ENCODE measurements at regions not wholly inside any gene's neighbourhood (a gene's known extent, or its start where the extent isn't known, plus 50 kb on each side); places are given as distances from the start of the nearest gene placed in this dataset.

- TF ChIP-seq CTCF (IDR thresholded peaks at IDR 0.05; ENCODE audit: control extremely low read depth, extremely low read depth), result no peak
- ATAC-seq (ENCODE audit: insufficient read depth, low FRiP score) (no peak), DNase-seq (no peak)
- Histone ChIP-seq H3K27ac (ENCODE audit: low read depth in 1 of 2, low read length in 1 of 2) (no peak overlapping the region), H3K9ac (ENCODE audit: insufficient read depth in 1 of 2, low read length in 2 of 2) (no peak overlapping the region), H3K27me3 (ENCODE audit: control insufficient read depth in 3 of 3, insufficient read depth in 3 of 3, low read length in 2 of 3) (no peaks in the 10 kb centered on the region), H3K4me3 (no peak overlapping the region), H3K9me3 (ENCODE audit: control insufficient read depth in 4 of 4, insufficient read depth in 3 of 4, low read length in 3 of 4) (no peaks in the 10 kb centered on the region), H3K4me1 (ENCODE audit: control insufficient read depth in 5 of 5, insufficient read depth in 5 of 5, low read length in 5 of 5) (no peaks in the 10 kb centered on the region), H3K36me3 (ENCODE audit: control insufficient read depth in 4 of 4, insufficient read depth in 4 of 4, low read length in 4 of 4) (no peaks in the 10 kb centered on the region)
- 83 to 94% methylated on average over 2 of the region's 2 CpGs for WGBS, 2 donors
These were observed 716.4 kb upstream of the ADAMTS5 start for GRCh38 chr21:27683292-27683691.

GRCh38 chr21:27681841-27682240 is 715.0 kb upstream of the ADAMTS5 start:
- DNase-seq (no peak), ATAC-seq (ENCODE audit: insufficient read depth, low FRiP score) (no peak)
- no peak overlapping the region for H3K9ac ChIP-seq (ENCODE audit: insufficient read depth in 1 of 2, low read length in 2 of 2)
- no peak for TF ChIP-seq CTCF (IDR thresholded peaks at IDR 0.05; ENCODE audit: control extremely low read depth, extremely low read depth)
- no peak overlapping the region for H3K4me3 ChIP-seq
- no peaks in the 10 kb centered on the region for H3K27me3 ChIP-seq (ENCODE audit: control insufficient read depth in 3 of 3, insufficient read depth in 3 of 3, low read length in 2 of 3)
- no peak overlapping the region for H3K27ac ChIP-seq (ENCODE audit: low read depth in 1 of 2, low read length in 1 of 2)
- H3K9me3 ChIP-seq (ENCODE audit: control insufficient read depth in 4 of 4, insufficient read depth in 3 of 4, low read length in 3 of 4), result no peaks in the 10 kb centered on the region
- H3K36me3 ChIP-seq (ENCODE audit: control insufficient read depth in 4 of 4, insufficient read depth in 4 of 4, low read length in 4 of 4), result no peaks in the 10 kb centered on the region
- no peaks in the 10 kb centered on the region for H3K4me1 ChIP-seq (ENCODE audit: control insufficient read depth in 5 of 5, insufficient read depth in 5 of 5, low read length in 5 of 5)
- 60 to 74% methylated on average over 2 of the region's 2 CpGs for WGBS, 2 donors

GRCh38 chr21:27681038-27681437 is 714.1 kb upstream of the ADAMTS5 start:
- DNase-seq, result no peak
- H3K27me3 ChIP-seq (ENCODE audit: control insufficient read depth in 3 of 3, insufficient read depth in 3 of 3, low read length in 2 of 3), result no peaks in the 10 kb centered on the region

More at GRCh38 chr21:27681038-27681437, 714.1 kb upstream of the ADAMTS5 start:
- no peak for ATAC-seq (ENCODE audit: insufficient read depth, low FRiP score)
- no peak overlapping the region for H3K9ac ChIP-seq (ENCODE audit: insufficient read depth in 1 of 2, low read length in 2 of 2)
- H3K4me1 ChIP-seq (ENCODE audit: control insufficient read depth in 5 of 5, insufficient read depth in 5 of 5, low read length in 5 of 5), result no peaks in the 10 kb centered on the region
- no peaks in the 10 kb centered on the region for H3K36me3 ChIP-seq (ENCODE audit: control insufficient read depth in 4 of 4, insufficient read depth in 4 of 4, low read length in 4 of 4)
- no peak overlapping the region for H3K27ac ChIP-seq (ENCODE audit: low read depth in 1 of 2, low read length in 1 of 2)
- no peak overlapping the region for H3K4me3 ChIP-seq
- no peaks in the 10 kb centered on the region for H3K9me3 ChIP-seq (ENCODE audit: control insufficient read depth in 4 of 4, insufficient read depth in 3 of 4, low read length in 3 of 4)
- no peak for TF ChIP-seq CTCF (IDR thresholded peaks at IDR 0.05; ENCODE audit: control extremely low read depth, extremely low read depth)

Data from lung (tissue), 11 donors.